Coronary artery (tissue), 2 donors: ENCODE measurements at regions not wholly inside any gene's neighbourhood (a gene's known extent, or its start where the extent isn't known, plus 50 kb on each side); places are given as distances from the start of the nearest gene placed in this dataset.

Experiments
- DNase-seq: peaks from one replicate; pipeline ENCODE4 v3.0.0-alpha.2; 2017; ENCODE audit warnings: low spot score
- H3K27ac ChIP-seq, 2 donors: fragments of 200-600 bp; sonication (generic); one replicate each; pipeline ENCODE4 v1.5.1; 2016 to 2019
- H3K4me3 ChIP-seq: fragments of 200-600 bp; sonication (generic); 2 replicates; pipeline ENCODE4 v1.5.1; 2016; ENCODE audit warnings: mild to moderate bottlenecking, moderate library complexity
- CTCF ChIP-seq: fragments of 200-600 bp; sonication (generic); IDR thresholded peaks from one replicate; pipeline ENCODE4 v1.5.1; 2019; ENCODE audit warnings: antibody characterized with exemption

- Histone ChIP-seq H3K27ac (no peak overlapping the region), H3K4me3 (no peak overlapping the region)
- TF ChIP-seq CTCF, result no peak
- DNase-seq, result no peak
Observed at GRCh38 chr5:24773261-24773660, 128.5 kb upstream of the CDH10 start.

GRCh38 chr5:24767086-24767485, 122.3 kb upstream of the CDH10 start:
- Histone ChIP-seq H3K4me3 (no peak overlapping the region), H3K27ac (no peak overlapping the region)
- TF ChIP-seq CTCF, result no peak
- DNase-seq, result no peak

- TF ChIP-seq CTCF, result no peak
- no peak for DNase-seq
- Histone ChIP-seq H3K27ac (no peak overlapping the region), H3K4me3 (no peak overlapping the region)
Observed at GRCh38 chr5:24765219-24765618, 120.4 kb upstream of the CDH10 start.

- no peak overlapping the region for H3K4me3 ChIP-seq
- H3K27ac ChIP-seq, result no peak overlapping the region
- TF ChIP-seq CTCF, result no peak
- DNase-seq, result no peak
Observed at GRCh38 chr5:24750355-24750754, 105.6 kb upstream of the CDH10 start.

GRCh38 chr5:24749701-24750100, 104.9 kb upstream of the CDH10 start:
- DNase-seq, result no peak
- TF ChIP-seq CTCF, result no peak
- no peak overlapping the region for H3K27ac ChIP-seq
- H3K4me3 ChIP-seq, result no peak overlapping the region

- no peak for TF ChIP-seq CTCF
Observed at GRCh38 chr5:24747327-24747726, 102.5 kb upstream of the CDH10 start.

GRCh38 chr5:24742334-24742733, 97.6 kb upstream of the CDH10 start:
- no peak overlapping the region for H3K4me3 ChIP-seq
- TF ChIP-seq CTCF, result no peak
- no peak overlapping the region for H3K27ac ChIP-seq
- no peak for DNase-seq

More at GRCh38 chr5:24747327-24747726, 102.5 kb upstream of the CDH10 start:
- Histone ChIP-seq H3K27ac (no peak overlapping the region), H3K4me3 (no peak overlapping the region)
- DNase-seq, result no peak
